ENCODE measurements at regions not wholly inside any gene's neighbourhood (a gene's known extent, or its start where the extent isn't known, plus 50 kb on each side); places are given as distances from the start of the nearest gene placed in this dataset.

DNA sequence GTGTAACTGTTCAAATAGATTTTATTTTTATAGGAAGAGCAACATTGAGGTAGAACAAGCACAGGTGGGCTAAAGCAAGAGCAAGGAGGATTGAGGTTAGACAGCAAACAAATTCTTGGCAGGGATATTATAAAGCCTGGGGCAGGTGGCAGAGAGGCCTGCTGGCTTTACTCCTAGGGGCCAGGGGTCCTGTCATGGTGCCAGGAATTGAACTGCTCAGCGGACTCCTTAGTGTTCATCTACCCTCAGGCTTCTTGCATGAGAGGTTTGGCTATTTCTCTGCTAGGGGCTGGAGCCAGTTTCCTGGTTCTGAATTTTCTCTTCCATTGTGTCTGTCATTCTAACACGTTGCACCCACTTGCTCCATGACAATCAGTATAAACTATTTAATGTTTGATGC, 217.2 kb upstream of the NCAM1 start:
- Histone ChIP-seq H3K4me3 (replicated peaks in 1 of 3; ENCODE audit: low read depth in 2 of 3, low read length in 3 of 3) (no peak overlapping the region), H3K4me2 (replicated peaks; ENCODE audit: extremely low read depth, low read length, poor library complexity, severe bottlenecking) (no peak overlapping the region), H3K27ac (ENCODE audit: low read depth in 1 of 2, low read length in 2 of 2) (no peak overlapping the region), H3K9ac (ENCODE audit: insufficient read depth, low read length, poor library complexity, severe bottlenecking) (no peak overlapping the region), H3K79me2 (ENCODE audit: insufficient read depth, low read length) (no peaks in the 10 kb centered on the region), H3K4me1 (ENCODE audit: control insufficient read depth in 1 of 2, insufficient read depth in 2 of 2, low read length in 2 of 2) (no peaks in the 10 kb centered on the region), H3K36me3 (replicated peaks in 1 of 2; ENCODE audit: control insufficient read depth in 1 of 2, insufficient read depth in 2 of 2, low read length in 2 of 2) (no peaks in the 10 kb centered on the region), H4K20me1 (ENCODE audit: insufficient read depth, low read length) (no peaks in the 10 kb centered on the region), H2AFZ (ENCODE audit: insufficient read depth, low read depth, low read length, poor library complexity, severe bottlenecking) (no peak overlapping the region), H3K27me3 (ENCODE audit: control insufficient read depth in 2 of 2, insufficient read depth in 2 of 2, low read length in 2 of 2) (no peaks in the 10 kb centered on the region), H3K9me3 (replicated peaks in 1 of 2; ENCODE audit: control insufficient read depth in 1 of 2, insufficient read depth in 1 of 2, low read length in 2 of 2) (no peaks in the 10 kb centered on the region)
- no CpG with 5 or more reads among the region's 2 CpGs for WGBS (ENCODE audit: insufficient coverage)
- no peak for DNase-seq
- Mint-ChIP-seq H3K27ac (no peak overlapping the region), H3K4me1 (no peaks in the 10 kb centered on the region), H3K9me3 (peaks cover 0 to 3% (median 0%) of the 10 kb centered on the region in 7 donors), H3K36me3 (no peaks in the 10 kb centered on the region), H3K27me3 (ENCODE audit: low read depth in 3 of 3) (peaks cover 3 to 12% (median 7%) of the 10 kb centered on the region in 3 donors), H3K4me3 (no peak overlapping the region)
- TF ChIP-seq, protein P1, sequence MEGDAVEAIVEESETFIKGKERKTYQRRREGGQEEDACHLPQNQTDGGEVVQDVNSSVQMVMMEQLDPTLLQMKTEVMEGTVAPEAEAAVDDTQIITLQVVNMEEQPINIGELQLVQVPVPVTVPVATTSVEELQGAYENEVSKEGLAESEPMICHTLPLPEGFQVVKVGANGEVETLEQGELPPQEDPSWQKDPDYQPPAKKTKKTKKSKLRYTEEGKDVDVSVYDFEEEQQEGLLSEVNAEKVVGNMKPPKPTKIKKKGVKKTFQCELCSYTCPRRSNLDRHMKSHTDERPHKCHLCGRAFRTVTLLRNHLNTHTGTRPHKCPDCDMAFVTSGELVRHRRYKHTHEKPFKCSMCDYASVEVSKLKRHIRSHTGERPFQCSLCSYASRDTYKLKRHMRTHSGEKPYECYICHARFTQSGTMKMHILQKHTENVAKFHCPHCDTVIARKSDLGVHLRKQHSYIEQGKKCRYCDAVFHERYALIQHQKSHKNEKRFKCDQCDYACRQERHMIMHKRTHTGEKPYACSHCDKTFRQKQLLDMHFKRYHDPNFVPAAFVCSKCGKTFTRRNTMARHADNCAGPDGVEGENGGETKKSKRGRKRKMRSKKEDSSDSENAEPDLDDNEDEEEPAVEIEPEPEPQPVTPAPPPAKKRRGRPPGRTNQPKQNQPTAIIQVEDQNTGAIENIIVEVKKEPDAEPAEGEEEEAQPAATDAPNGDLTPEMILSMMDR (IDR thresholded peaks at IDR 0.05): no peak
- intact Hi-C loops (cut with micrococcal nuclease): no loop called here

DNA sequence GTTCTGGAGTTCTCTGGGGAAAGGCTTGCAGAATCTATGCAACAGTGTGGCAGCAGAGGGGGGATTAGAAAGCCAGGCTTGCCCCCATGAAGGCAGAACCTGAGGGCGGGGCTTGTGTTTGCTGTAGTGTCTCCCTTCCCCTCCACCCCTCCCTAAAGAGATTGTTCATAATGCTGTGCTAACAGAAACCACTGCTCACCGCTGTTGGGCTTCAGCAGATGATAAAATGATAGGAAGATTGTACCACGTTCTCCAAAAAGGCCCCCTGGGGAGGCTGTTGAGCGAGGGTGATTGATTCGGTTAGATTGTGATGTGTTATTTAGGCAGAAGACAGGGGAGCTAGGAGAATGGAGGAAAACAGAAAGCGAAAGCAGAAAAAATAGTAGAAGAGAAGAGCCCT, 215.2 kb upstream of the NCAM1 start:
- no peak overlapping the region for H3K9ac ChIP-seq (ENCODE audit: insufficient read depth, low read length, poor library complexity, severe bottlenecking)
- H3K27ac ChIP-seq (ENCODE audit: low read depth in 1 of 2, low read length in 2 of 2): no peak overlapping the region
- no peaks in the 10 kb centered on the region for H3K4me1 ChIP-seq (ENCODE audit: control insufficient read depth in 1 of 2, insufficient read depth in 2 of 2, low read length in 2 of 2)
- TF ChIP-seq, protein P1 (IDR thresholded peaks at IDR 0.05): no peak
- intact Hi-C loops (cut with micrococcal nuclease): no loop called here
- no peaks in the 10 kb centered on the region for H3K9me3 ChIP-seq (replicated peaks in 1 of 2; ENCODE audit: control insufficient read depth in 1 of 2, insufficient read depth in 1 of 2, low read length in 2 of 2)
- no peaks in the 10 kb centered on the region for H3K36me3 ChIP-seq (replicated peaks in 1 of 2; ENCODE audit: control insufficient read depth in 1 of 2, insufficient read depth in 2 of 2, low read length in 2 of 2)
- no peak for DNase-seq
- H3K79me2 ChIP-seq (ENCODE audit: insufficient read depth, low read length): no peaks in the 10 kb centered on the region
- Mint-ChIP-seq H3K27me3 (ENCODE audit: low read depth in 3 of 3) (peaks cover 3 to 10% (median 9%) of the 10 kb centered on the region in 3 donors), H3K4me1 (no peaks in the 10 kb centered on the region), H3K4me3 (no peak overlapping the region), H3K36me3 (no peaks in the 10 kb centered on the region), H3K9me3 (peaks cover 0 to 3% (median 0%) of the 10 kb centered on the region in 7 donors), H3K27ac (no peak overlapping the region)
- H3K4me3 ChIP-seq (replicated peaks in 1 of 3; ENCODE audit: low read depth in 2 of 3, low read length in 3 of 3): no peak overlapping the region
- H3K27me3 ChIP-seq (ENCODE audit: control insufficient read depth in 2 of 2, insufficient read depth in 2 of 2, low read length in 2 of 2): no peaks in the 10 kb centered on the region
- no peak overlapping the region for H3K4me2 ChIP-seq (replicated peaks; ENCODE audit: extremely low read depth, low read length, poor library complexity, severe bottlenecking)
- no peak overlapping the region for H2AFZ ChIP-seq (ENCODE audit: insufficient read depth, low read depth, low read length, poor library complexity, severe bottlenecking)
- no peaks in the 10 kb centered on the region for H4K20me1 ChIP-seq (ENCODE audit: insufficient read depth, low read length)
- 89% methylated on average over 5 of the region's 6 CpGs for WGBS (ENCODE audit: insufficient coverage)
